NCI-H526 treated with DMSO at 0.1 percent for 48 hours (cell line): ENCODE measurements at regions not wholly inside any gene's neighbourhood (a gene's known extent, or its start where the extent isn't known, plus 50 kb on each side); places are given as distances from the start of the nearest gene placed in this dataset.

Experiments
- DNase-seq: peaks from one replicate; lab custom pipeline; 2025; lab: John Stamatoyannopoulos, UW

DNA sequence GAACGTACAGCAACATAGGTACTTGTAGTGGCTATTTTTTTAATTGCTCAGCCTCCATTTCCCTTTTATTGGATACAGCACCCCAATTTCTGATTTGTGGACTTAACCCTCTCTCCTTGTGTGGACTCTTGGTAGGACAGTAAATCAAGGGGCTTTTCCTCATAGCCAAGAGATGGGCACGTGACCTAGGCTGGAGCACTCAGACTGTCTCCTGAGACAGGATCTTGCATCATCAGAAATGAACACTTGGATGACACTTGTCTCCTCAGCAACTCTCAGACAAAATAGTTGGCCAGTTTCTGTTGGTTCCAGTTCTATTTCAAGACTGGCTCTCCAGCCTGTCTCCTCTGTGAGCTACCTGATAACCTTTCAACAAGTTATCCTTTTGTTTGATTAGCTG, 112.9 kb upstream of the ZNF678 start:
- DNase-seq = no peak

DNA sequence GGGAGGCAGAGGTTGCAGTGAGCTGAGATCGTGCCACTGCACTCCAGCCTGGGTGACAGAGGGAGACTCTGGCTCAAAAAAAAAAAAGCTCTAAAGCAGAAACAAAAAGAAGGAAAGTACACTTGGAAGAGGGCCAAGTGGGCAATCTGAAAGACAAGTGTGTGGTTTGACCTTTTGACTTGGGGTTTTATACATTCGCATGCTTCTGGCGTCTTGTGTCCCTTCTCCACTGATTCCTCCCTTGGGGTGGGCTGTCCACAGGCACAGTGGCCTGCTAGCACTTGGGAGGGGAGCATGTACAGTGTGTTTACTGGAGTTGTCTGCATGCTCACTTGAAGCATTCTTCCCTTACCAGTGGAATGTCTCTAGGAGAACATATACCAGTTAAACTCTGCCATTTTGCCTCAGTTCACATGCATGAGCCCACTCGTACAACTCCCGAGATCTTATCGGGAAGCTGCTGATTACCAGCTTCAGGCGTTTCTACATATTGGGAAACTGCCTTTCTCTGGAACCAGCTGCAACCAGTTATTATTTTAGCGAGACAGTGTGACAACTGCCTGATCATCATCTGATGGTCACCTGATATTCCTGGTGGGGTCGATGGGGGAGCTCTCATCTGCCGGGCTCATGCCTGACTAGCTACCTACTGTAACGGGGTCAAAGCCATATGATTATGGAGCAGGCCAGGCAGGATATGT, 113.5 kb upstream of the ZNF678 start:
- DNase-seq = no peak

DNA sequence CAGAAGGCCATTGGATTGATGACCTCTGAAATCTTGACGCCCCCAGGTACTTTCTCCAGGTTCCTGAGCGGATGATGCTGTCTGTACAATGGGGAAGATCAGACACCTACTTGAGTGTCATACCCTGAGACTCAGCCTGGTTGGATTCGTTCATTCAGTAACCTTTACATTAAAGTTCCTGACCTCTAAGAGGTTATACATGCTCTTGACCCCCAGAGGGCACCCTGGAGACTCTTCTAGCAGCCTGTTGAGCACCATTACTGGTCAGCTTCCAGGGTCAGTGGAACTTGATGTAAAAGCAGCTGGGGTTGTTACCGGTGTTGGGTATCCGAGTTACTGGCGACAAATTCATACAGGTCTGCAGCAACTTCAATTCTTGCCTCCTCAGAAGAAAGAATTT, 114.3 kb upstream of the ZNF678 start:
- no peak for DNase-seq

DNA sequence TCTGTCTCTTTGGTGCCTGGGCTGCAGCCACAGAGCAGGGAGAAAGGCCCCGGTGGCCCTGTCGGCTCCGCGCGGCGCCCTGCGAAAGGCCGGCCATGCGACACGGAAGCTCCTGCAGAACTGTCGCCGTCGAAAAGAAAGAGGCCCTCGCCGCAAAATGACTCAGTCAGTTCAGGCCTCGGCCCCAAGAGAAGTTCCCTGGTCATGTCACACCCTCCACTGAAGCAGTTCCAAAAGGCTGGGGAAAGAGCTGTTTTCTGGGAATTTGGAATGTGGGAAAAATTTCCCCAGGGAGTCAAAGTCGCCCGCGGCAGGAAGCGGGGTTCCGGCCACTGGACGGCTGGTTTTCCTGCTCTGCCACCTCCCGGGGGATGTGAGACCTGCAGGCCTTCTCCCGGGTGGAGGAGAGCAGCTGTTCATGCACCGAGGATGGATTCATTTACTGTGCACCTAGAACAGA, 115.8 kb upstream of the ZNF678 start:
- DNase-seq = no peak

DNA sequence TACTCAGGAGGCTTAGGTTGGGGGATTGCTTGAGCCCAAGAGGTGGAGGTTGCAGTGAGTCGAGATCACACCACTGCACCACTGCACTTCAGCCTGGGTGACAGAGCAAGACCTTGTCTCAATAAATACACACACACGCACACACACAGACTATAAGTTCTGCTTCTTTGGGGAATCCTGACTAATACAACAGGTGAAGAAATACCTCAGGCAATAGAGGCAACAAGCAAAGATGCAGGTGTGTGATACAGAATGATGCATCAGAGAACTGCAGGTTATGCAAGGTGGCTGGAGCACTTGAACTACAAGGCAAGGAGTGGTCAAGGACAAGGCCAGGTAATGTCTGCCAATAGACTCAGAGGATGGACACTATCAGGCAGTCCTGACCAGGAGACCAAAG, 117.6 kb upstream of the ZNF678 start:
- no peak for DNase-seq

DNA sequence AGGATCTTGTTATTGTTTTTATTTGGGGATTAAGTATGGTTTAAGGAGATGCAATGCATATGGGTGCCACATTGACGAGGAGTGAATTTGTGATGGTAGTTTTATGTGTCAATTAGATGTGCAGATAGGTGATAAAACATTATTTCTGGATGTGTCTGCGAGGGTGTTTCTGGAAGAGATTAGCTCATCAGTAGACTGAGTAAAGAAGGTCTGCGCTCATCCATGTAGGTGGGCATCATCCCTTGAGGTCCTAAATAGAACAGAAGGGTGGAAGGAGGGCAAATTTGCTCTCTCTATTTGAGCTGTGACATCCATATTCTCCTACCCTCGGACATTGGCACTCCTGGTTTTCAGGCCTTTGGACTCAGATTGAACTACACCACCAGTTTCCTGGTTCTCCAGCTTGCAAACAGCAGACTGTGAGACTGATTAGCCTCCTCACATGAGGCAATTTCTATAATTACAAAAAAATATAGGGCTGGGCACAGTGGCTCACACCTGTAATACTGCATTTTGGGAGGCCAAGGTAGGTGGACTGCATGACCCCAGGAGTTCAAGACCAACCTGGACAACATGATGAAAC, 118.2 kb upstream of the ZNF678 start:
- DNase-seq = no peak

DNA sequence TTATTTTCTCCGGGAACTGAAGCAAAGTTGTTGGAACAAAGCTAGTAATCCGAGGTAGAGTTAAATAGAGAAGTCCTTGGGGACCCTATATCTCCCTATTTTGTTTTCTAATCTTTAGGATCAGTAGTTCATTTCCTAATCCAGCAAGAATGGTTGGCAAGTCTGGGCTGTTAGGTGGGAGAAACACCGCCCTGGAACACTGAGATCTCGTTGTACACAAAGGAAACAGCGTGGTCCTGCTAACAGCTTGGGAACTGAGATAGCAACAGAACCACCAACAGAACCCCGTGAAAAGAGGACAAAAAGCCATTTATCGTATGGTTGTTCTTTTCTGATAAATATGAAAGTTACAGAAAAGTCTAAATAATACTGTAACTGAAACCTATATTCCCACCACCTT, 121.9 kb upstream of the CDC42BPA start:
- no peak for DNase-seq

DNA sequence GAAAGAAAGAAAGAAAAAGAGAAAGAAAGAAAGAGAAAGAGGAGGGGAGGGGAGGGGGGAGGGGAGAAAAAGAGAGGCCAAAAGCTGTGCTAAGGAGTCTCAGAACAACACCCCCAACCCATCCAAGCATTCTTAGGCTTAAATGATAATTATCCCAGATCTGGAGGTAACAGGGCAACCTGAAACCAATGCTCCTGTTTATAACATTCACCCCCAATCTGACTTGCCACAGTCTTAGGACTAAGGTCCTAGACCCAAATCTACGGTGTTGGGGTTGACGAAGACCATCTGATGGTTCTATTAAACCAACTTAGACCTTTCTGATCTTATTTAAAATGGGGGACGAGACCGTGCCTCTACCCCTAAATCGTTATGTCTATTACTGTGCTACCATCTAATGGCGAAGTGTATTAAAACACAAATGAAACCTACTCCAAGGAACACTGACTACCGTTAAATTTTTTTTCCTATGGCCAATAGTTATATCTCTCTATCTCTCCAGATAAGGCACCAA, 119.3 kb upstream of the CDC42BPA start:
- DNase-seq = peak; percentile 4

DNA sequence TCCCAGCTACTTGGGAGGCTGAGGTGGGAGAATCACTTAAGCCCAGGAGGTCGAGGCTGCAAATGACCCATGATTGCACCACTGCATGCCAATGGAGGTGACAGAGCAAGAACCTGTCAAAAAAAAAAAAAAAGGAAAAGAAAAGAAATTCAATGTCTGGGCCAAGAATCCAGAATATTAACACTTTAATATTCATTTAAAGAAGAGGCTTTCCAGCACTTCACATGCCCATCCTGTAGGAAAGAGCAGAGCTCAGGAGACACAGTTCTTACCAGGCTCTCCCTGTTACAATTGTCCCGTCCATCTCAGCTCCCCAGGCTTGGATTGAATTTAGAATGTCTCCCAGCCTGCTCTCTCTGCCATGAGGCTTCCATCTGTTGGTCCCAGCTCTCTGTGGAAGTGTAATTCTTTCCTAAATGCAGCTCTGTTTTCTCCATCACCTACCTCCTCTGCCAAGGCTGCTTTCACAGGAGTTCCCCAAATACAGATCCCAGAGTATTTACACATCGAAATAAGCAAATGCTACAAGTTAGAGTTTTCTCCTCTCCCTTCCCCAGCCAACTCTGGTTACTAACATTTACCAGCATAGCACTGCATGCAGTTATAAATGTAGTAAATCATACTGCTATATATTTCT, 116.6 kb upstream of the CDC42BPA start:
- no peak for DNase-seq

DNA sequence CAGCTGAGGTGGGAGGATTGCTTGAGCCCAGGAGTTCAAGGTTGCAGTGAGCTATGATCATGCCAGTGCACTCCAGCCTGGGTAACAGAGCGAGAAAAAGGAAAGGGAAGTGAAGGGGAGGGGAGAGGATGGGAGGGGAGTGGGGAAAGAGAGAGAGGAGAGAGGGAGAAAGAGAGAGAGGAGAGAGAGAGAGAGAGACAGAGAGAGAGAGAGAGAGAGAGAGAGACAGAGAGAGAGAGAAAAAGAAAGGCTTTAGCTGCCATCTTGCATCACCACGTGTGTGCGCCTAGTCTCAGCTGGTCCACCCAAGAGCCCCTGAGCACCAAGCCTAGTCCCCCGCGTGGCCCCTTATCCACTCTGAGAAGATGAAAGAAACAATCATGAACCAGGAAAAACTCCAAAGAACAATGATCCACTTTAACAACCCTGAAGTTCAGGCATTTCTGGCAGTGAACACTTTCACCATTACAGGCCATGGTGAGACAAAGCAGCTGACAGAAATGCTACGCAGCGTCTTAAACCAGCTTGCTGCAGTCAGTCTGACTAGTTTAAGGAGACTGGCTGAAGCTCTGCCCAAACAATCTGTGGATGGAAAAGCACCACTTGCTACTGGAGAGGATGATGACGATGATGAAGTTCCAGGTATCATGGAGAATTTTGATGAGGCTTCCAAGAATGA, 115.5 kb upstream of the CDC42BPA start:
- DNase-seq = no peak

DNA sequence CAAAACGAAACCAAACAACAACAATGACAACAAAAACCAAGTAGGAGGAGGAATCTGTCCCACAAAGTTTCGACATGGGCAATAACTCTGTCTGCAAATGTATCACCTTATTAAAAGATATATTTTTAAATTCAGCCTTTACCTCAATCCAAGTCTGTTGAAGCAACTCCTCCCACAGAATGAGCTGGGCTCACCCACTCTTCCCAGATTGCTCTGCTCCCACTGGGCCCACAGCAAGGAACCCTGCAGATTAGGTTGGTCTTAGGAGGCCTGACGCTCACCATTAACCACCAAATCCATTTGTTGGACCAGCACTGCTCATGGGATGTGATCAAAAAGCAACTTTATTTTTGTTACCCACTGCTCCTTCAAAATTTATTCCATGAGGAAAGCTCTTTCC, 114.7 kb upstream of the CDC42BPA start:
- no peak for DNase-seq

DNA sequence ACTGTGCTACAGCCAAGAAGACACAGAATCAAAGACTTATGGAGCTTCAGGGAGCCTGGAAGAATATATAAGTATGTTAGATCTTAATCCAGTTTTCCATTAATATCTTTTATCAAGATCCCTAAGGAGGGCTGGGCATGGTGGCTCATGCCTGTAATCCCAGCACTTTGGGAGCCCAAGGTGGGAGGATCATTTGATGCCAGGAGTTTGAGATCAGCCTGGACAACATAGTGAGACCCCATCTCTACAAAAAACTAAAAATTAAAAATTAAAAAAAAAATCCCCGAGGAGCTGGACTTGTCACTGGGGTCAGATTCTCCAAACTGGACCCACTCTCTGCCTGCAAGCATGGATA, 113.9 kb upstream of the CDC42BPA start:
- no peak for DNase-seq

DNA sequence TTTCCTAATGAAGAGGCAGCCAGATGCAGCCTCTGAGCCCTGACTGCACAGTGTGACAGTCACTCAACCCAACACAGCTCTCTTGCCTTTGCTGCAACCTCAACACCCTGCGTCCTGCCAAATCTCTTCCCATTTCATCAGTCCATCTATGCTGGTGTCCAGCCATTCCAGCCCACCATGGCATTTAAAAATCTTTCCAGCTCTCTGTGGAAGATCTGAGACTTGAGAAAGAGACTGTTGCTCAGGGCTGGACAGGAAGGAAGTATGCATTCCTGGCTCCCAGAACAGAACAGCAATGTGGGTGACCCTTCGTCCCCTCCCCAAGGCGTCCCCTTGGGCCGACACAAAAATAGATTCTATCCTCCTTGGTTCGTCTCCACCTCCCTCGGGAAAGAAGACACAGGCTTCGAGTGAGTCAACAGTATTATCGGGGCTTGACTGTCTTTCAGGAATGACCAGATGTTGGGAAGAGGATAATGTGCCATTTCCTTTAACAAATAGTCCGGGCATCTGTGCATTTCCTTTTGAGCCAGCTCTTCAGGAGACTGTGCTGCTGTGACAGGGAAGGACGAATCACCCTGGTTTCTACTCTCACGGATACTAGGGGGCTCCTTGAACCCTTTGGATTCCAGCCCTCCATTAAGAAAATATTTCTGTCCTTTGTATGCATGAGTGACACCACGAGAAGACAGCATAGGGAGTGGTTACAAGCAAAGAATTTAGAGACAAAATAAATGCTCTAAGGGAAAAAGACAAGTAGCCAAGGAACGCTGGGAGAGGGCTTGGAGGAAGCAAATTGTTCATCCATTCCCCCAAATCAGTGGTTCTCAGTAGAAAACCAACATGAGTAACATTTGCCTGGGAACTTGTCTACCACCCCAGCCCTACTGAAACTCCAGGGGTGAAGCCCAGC, 111.4 kb upstream of the CDC42BPA start:
- no peak for DNase-seq

DNA sequence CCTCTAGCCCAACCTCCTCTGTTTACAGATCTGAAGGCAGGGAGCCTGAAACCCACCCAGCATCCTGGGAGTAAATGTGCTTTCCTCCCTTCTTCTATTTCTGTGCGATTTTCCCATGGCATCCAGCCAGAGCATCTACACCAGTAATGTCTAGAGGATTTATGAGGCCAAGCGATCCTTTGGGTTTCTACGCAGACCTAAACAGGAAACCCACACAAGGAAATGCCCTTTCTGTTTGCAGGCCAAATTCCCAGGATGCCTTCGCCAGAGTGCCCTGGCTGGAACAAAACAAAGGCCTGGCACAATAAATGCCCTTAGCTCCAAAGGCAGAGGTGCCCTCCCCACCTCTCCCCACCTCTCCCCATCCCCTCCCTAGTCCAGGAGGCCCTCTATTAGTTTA, 110.5 kb upstream of the CDC42BPA start:
- DNase-seq = no peak

DNA sequence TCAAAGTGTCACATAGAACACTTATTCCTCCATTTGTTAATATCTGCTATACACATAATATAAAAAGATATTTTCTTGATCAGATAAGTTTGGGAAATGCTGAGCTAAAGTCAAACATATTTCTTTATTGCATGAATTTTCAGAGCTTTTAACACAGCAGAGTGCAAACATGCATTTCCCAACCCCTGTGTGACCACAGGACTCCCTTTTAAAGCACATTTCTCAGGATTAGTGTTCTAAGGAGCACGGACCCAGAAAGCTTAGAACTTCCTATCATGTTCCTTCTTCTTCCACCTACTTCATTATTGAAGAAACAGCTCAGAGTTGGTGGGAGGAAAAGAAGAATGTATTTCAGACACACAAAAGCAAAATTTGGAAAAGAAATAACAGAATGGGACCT, 109.1 kb upstream of the CDC42BPA start:
- no peak for DNase-seq

DNA sequence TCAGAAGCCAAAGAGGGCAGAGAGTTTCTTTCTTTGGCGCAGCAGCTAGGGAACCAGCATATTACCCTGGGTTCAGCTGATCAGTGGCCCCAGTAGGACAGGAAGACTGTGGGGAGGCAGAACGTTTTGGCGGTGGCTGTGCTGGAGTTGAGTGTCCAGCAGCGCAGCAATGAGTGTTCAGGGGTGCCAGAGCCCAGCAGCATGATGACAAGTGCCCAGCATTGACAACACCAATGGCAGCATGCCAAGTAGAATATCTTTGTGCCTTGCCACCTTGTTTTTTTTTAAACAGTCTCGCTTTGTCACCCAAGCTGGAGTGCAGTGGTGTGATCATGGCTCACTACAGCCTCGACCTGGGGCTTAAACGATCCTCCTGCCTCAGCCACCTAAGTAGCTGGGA, 106.7 kb upstream of the CDC42BPA start:
- DNase-seq = no peak

DNA sequence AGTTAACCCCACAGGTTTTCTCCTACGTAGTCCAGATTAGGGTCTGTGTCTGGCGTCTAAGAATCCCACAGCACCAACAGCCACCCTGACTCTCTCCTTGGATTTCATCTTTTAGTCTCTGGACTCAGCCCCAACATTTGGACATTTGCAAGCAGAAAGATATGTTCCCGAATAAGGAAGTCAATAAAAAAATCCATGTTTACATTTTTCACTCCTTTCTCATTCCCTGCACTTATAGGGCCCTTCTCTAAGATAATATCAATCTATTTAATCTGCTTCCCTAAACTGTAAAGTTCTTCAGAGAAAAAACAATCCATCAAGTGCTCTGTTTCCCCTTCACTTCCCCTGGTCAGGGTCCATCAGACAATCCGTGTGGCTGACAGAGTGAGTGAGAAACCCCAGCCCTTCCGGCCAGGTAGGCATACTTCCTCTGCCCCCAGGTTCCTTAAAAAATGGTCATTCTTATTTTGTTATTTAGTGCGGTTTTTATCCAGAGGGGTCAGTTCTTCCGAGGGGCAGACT, 105.9 kb upstream of the CDC42BPA start:
- DNase-seq = no peak

DNA sequence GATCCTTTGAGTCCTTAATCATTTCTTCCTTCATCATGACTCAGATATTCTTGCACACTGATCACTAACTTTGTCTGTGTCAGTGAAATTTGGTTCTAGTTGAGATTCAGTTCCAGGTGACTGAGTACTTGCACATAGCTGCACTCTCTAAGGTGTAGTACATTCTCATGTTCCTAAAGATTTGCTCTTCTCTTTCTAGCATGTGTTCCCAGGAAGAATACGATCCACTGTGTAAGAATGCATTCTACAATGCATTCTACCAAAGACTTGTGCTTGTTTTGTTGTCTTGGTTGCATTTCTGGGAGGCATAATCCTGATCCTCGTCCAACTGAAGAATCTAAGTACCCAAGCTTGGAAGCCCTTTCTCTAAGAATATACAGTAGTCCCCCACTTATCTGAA, 104.3 kb upstream of the CDC42BPA start:
- DNase-seq = no peak

DNA sequence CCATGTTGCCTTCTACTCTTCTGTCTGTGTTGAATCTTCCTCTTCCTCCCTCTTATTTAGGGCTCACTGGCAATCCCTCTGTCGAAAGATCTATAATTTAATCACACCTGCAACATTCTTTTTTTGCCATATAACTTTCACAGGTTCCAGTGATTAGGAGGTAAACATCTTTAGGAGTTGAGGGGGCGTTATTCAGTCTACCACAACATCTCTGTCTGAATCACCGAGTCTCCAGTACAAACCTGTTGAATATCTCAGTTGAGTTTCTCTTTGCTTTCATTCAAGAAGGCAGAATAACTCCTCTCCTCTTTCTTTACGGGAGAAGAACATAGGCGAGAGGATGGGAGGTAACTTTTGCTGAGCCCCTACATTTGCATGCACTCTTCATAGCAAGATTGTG, 101.9 kb upstream of the CDC42BPA start:
- DNase-seq = no peak

DNA sequence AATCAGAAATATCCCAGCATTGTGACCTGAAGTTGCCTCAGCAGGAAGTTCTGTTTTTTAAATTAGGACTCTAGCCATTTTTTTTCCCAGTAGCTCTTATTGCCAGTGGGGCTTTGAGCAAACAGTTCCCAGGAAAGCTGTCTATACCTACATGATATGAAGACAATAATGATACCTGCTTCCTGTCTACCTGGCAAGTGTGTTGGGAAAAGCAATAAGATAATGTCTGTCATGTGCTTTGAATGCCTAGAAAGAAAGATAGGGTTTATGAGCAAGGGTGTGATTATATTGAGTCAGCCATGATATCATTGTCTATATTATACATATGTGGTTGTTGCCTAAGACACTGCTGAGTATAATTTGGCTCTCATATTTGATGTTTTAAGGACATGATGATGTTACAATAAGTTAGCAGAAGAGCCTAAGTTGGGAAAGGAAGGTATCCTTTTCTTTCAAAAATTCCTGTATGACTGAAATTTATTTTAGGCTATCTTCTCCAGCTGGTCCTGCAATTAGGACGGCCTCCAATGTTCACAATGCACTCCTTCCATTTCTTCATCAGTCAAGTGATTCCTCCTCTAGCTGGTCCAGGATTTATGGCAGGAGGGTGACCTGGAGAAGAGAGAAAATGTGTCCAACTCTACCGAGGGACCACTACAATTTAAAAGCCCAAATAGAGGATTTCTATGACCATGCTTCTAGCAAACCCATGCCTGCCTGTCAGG, 99.6 kb upstream of the CDC42BPA start:
- DNase-seq = no peak
